Body of pancreas (tissue), 4 donors: ENCODE measurements at regions not wholly inside any gene's neighbourhood (a gene's known extent, or its start where the extent isn't known, plus 50 kb on each side); places are given as distances from the start of the nearest gene placed in this dataset.

Source experiments
- POLR2A ChIP-seq, 3 donors: fragments of 450-650 bp; IDR thresholded peaks; one replicate each; pipeline ENCODE4 v1.6.1; 2016; ENCODE audit warnings: antibody characterized with exemption in 3 of 3, mild to moderate bottlenecking in 2 of 3
- TF ChIP-seq, protein P1 (sequence below), 7 experiments: fragments of 450-650 bp in 4 of 7; fragments of 200-600 bp in 3 of 7; sonication (generic) in 3 of 7; IDR thresholded peaks; one replicate each; pipeline ENCODE4 v1.5.1; 2016 to 2019; ENCODE audit warnings: antibody characterized with exemption in 7 of 7

DNA sequence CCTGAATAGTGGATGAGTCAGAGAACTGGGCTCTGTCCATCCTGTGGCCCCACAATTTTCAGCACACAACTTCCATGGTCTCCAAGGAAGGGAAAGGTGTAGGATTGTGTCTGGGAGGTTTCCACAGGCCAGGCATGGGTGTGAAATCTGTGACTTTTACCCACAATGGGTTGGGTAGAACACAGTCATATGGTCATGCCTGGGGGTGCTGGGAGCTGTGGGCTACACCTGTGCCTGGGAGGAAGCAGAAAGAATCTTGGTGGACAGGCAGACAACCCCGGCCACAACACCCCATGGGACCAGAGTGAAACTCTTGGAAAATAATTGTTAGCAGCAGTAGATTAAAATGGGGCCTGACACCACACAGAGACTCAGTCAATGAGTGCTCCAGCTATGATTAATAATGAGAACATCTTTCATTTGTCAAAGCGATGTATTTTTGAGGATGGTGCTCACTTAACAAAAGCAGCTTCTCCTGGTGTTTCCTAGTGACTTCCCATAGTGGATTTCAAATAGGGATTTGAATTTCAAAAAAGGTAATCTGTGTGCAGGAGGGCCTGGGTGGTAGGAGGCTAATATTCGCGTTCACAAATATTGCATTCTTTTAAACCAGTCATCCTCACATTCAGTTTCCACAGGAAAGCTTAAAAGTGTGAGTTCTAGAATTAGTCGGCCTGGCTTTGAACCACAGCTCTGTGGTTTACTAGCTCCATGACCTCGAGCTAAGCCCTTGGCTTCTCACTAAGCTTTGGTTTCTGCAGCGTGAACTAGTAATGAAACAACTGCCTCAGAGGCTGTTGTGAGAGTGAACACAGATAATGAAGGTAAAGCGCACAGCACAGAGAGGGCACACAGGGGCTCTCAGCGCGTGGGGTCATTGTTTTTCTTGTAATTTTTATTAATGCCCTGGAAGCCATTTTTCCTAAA is 89.3 kb upstream of the UQCRFS1 start:
- TF ChIP-seq, protein P1, sequence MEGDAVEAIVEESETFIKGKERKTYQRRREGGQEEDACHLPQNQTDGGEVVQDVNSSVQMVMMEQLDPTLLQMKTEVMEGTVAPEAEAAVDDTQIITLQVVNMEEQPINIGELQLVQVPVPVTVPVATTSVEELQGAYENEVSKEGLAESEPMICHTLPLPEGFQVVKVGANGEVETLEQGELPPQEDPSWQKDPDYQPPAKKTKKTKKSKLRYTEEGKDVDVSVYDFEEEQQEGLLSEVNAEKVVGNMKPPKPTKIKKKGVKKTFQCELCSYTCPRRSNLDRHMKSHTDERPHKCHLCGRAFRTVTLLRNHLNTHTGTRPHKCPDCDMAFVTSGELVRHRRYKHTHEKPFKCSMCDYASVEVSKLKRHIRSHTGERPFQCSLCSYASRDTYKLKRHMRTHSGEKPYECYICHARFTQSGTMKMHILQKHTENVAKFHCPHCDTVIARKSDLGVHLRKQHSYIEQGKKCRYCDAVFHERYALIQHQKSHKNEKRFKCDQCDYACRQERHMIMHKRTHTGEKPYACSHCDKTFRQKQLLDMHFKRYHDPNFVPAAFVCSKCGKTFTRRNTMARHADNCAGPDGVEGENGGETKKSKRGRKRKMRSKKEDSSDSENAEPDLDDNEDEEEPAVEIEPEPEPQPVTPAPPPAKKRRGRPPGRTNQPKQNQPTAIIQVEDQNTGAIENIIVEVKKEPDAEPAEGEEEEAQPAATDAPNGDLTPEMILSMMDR (IDR thresholded peaks at IDR 0.05): no peak
- no peak for TF ChIP-seq POLR2A (IDR thresholded peaks at IDR 0.05)
